GM21576 (cell line): ENCODE measurements at regions not wholly inside any gene's neighbourhood (a gene's known extent, or its start where the extent isn't known, plus 50 kb on each side); places are given as distances from the start of the nearest gene placed in this dataset.
"Not testable (repeated sequence)": the region's sequence is repeated elsewhere in the genome, so short reads cannot be mapped to it uniquely, and the experiment has no call there.

Experiments used
- ATAC-seq: cut with Tn5 transposase; IDR thresholded peaks from one replicate; pipeline ENCODE4 v1.9.1; 2021; ENCODE audit warnings: mild to moderate bottlenecking, moderate library complexity; ENCODE audit not compliant: unreplicated experiment

DNA sequence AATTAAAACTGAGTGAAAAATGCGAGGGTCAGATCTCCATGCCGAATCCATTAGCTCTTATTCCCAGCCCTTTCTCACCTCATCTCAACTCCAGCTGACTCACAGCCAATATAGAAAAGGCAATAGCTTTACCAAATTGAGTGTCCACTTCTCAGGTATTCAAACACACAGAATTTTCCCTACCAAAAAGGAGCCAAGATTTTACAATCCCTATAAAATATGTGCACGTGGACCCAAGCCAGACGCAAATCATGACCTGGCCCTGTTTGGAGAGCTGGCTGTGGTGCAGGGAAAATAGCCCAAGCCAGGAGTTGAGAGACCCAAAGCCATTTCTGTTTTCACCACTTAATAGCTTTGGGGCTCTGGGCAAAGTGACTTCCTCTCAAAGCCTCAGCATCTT is 379.7 kb upstream of the AUTS2 start:
- no peak for ATAC-seq

DNA sequence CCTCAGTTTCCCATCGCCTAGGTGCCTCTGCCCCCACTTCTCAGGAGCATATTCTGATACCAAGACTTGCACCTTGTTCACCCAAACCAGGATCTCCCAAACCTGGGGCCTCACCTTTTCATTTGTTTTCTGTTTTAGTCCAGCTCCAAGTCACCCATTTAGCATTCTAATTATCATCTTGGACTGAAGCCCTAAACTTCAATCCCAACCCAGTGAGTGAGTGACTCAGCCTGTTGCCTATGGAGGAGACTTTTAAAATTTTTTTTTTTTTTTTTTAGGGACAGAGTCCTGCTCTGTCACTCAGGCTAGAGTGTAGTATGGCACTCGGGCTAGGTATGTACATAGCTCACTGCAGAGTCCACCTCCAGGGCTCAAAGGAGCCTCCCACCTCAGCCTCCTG is 378.9 kb upstream of the AUTS2 start:
- no peak for ATAC-seq

- no peak for ATAC-seq
These were observed 372.9 kb upstream of the AUTS2 start for GRCh38 chr7:69225259-69225943.

- no peak for ATAC-seq
These were observed 370.0 kb upstream of the AUTS2 start for GRCh38 chr7:69228212-69228811.

DNA sequence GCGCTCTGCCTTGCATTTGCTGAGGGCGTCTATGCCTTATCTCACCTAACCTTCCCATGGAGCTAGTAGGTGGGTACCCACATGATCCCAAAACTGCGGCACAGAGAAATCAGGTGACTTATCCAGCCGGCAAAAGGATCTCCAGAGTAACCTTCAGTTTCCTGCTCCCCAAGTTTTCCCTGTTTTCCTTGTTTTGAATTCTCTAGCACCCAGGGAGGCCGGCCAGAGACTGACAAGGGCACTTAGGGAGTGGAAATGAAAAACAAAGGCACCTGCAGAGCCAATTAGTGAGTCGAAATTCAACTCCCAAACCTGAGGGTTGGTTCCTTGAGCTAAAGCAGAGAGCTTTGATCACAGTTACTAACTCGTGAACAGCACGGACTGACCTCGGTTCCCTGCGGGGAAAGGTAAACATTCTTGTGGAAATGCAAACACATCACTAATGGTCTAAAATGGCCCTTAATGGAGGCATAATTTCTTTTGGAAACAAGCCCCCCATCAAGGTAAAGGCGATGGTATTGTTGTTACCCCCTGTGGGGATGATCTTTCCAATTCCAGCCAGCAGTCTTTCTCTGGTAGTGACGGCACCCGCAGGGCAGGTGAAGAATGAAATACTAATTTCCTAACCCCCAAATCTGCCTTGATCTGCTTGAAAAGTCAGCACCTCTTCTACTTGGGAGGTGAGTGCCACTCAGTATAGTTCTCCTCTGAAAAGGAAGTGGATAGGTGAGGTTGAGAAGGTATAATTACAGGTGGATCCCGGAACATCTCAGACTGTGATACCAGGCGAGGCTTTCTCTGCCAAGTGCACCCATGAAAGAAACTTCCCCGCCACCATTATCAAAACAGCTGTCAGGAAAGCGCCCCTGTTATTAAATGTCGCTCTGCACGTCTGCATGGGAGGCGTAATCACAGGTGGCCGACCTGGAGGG is 365.6 kb upstream of the AUTS2 start:
- no peak for ATAC-seq

DNA sequence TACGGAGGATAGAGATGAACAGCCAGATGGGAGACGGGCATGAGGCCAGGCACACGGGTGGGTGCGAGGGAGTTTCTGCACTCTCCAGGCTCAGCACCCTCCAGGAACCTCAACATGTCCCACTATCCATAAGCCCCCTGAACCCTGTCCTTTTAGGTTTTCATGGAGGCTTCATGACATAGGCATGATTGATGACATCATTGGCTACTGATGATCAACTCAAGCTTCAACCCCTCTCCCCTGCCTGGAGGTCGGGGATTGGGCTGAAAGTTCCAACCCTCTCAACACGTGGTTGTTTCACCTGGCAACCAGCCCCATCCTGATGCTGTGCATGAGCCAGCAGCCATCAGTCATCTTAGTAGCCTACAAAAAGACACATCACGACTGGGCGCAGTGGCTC is 360.7 kb upstream of the AUTS2 start:
- ATAC-seq = no peak

DNA sequence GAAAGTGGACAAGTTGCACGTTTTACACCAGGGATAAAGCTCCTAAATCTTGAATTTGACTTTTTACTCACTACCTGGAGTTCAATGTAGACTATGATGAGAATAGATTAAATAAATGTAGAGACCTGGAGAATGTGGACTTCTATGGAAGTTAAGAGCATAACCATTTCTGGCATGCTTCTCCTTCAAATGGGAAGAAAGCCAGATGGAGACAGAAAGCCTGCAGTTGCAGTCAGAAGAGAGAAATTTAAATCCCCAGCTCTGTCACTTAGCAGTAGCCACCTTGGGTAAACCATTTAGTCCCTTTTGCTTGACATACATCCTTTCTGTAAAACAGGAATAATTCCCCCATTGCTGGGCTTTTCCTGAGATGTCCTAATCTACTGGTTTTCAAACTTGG is 355.3 kb upstream of the AUTS2 start:
- ATAC-seq = no peak

DNA sequence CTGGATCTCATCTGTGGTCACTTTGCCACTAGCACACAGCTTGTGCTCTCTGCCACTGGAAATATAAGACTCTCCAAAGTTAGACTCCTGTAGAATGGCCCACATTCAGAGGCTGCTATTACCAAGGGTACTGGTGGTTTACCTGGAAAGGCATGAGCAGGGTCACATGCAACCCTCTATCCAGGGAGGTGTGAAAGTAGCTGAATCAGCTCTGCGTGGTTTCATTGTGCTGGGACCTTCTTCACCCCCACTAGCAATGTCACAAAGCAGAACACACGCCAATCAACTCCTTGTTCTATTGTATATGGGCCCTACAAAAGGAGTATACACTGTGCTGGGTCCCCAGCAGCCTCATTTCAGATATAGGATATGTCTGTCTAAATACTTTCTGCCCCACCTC is 353.6 kb upstream of the AUTS2 start:
- no peak for ATAC-seq

DNA sequence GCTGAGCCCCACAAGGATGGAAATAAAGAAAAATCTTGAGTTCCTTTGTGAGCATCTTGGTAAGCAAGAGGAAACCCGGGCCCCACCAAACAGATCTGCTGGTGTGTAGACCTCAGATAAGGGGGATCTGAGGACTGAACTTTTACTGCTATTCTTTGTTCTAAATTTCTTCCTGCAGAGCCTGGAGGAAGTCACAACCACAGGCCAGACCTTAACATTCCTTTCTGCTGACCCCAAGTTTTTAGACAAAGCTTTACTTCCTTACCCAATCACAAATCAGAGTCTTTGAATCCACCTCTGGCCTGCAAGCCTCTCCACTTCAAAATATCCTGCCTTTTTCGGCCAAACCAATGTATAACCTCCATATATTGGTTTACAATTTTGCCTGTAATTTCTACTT is 352.6 kb upstream of the AUTS2 start:
- no peak for ATAC-seq

DNA sequence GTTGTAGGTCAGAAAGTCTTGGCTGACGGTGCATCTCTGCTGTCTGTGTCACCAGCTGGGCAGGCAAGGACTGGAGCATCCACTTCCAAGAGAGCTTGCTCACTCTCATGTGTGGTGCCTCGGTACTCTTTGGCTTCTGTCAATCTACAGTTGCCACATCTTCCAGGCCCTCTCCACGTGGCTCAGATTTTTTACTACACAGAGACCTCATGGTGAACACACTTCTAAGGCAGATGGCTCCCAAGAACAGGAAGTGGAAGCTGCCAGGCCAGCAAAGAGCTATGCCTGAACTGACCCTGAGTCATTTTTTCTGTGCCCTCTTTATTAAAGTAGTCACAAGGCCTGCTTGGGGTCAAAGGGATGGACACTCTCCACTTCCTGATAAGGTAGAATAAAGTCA is 351.5 kb upstream of the AUTS2 start:
- no peak for ATAC-seq

DNA sequence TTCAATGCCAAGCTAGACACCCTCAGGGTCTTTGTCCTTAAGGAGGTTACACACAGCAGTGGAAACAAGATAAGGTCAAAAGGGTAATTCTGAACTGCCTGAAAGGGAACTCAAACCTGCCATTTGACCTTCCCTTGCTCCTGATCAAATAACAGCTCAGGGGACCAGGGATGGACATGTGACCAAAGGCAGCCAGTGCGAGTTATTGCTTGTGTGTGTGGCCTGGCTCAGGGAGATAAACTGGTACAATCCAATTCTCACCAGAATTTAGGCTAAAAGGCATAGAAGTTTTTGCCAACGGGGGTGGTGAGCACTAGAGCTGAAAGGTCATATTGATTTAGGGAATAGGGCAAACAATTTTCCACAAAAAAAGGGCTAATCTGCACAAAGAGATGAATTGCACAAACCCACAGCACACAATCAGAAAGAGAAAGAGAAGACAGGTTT is 349.9 kb upstream of the AUTS2 start:
- not testable (repeated sequence) for ATAC-seq

DNA sequence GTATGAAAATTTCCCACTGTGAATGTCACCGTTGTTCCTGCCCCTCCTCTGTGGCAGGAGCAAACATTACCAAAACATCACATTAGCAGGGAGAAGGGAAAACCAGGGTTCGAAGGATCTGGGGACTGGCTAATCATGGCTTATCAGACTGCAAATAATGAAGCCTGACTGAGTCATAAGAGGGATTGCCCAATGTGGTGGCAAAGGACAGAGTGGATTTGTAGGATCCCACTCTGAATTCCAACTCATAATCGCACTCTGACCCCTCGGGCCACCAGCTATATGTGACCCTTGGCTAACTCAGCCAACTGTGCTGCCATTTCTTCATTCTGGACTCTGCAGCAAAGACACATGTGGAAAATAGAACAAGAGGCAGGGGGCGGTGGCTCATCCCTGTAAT is 347.3 kb upstream of the AUTS2 start:
- ATAC-seq = no peak

GRCh38 chr7:69254643-69255042 is 343.6 kb upstream of the AUTS2 start:
- no peak for ATAC-seq

DNA sequence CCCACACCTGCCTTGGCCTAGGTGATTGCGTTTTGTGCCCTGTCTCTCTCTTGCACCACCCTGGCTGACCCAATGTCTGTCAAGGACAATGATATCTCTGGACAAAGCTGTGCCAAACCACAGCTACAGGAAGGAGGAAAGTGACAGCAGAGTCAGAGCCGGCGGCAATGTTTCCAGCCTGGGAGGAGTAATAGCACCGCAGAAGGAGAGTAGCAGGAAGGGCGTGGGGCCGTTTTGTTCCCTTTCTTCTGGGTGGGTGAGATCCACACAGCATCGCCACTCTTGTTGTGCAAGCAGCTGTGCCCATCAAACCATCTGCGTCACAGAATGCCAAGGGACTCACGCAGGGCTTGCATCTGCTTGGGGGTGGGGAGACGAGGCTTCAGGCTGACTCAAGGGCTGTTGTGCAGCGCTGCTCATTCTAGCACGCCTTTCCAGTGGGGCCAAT is 341.6 kb upstream of the AUTS2 start:
- no peak for ATAC-seq

GRCh38 chr7:69257592-69257991 is 340.7 kb upstream of the AUTS2 start:
- ATAC-seq = no peak

GRCh38 chr7:69259445-69259844 is 338.8 kb upstream of the AUTS2 start:
- no peak for ATAC-seq

DNA sequence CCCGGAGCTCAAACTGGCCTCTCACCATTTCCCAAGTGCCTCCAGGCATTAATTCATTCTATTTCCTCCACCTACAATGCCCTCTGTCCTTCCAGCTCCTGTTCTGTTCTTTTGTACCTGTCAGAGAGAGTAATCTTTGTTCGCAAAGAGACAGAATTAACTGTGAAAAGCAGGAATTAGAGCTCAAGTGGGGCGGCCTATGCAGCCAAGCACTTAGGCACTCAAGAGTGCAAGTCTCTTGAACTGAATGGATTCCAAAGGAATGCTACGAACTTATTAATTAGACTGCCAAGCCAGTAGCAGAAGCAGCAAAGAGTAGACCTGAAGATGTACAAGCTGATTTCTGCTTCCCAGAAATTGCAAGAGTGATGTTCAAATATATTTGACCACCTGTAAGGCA is 338.3 kb upstream of the AUTS2 start:
- no peak for ATAC-seq

GRCh38 chr7:69263550-69263949 is 334.7 kb upstream of the AUTS2 start:
- ATAC-seq = no peak

- no peak for ATAC-seq
These were observed 328.5 kb upstream of the AUTS2 start for GRCh38 chr7:69269806-69270205.

- ATAC-seq = no peak
These were observed 326.2 kb upstream of the AUTS2 start for GRCh38 chr7:69272101-69272500.

- ATAC-seq = no peak
These were observed 322.1 kb upstream of the AUTS2 start for GRCh38 chr7:69276011-69276729.
